Suprapubic skin (tissue), 4 donors: ENCODE measurements at regions not wholly inside any gene's neighbourhood (a gene's known extent, or its start where the extent isn't known, plus 50 kb on each side); places are given as distances from the start of the nearest gene placed in this dataset.

Experiments
- CTCF ChIP-seq, 2 donors: fragments of 200-600 bp in 1 of 2; fragments of 450-650 bp in 1 of 2; sonication (generic) in 1 of 2; IDR thresholded peaks; one replicate each; pipeline ENCODE4 v1.5.1; 2016 to 2019; ENCODE audit warnings: antibody characterized with exemption in 2 of 2, mild to moderate bottlenecking in 1 of 2, moderate library complexity in 1 of 2
- EP300 ChIP-seq: sonication (generic); formaldehyde crosslinking; IDR thresholded peaks from one replicate; pipeline ENCODE4 v1.6.1; 2017; ENCODE audit warnings: antibody characterized with exemption
- POLR2AphosphoS5 ChIP-seq, 3 donors: sonication (generic); formaldehyde crosslinking; IDR thresholded peaks; one replicate each; pipeline ENCODE4 v1.6.1; 2017; ENCODE audit warnings: antibody characterized with exemption in 3 of 3

- TF ChIP-seq CTCF (IDR thresholded peaks at IDR 0.05) (no peak), POLR2AphosphoS5 (IDR thresholded peaks at IDR 0.05) (no peak), EP300 (no peak)
These were observed 100.3 kb downstream of the FAT3 start for GRCh38 chr11:92324890-92325289.
